HG02943 (cell line): ENCODE measurements at regions not wholly inside any gene's neighbourhood (a gene's known extent, or its start where the extent isn't known, plus 50 kb on each side); places are given as distances from the start of the nearest gene placed in this dataset.

Experiments used
- ATAC-seq: cut with Tn5 transposase; IDR thresholded peaks from one replicate; pipeline ENCODE4 v1.9.1; 2021; ENCODE audit warnings: mild to moderate bottlenecking, low read depth, moderate library complexity; ENCODE audit not compliant: unreplicated experiment

GRCh38 chr1:218573925-218574324, 228.8 kb downstream of the TGFB2 start:
- ATAC-seq, result no peak

GRCh38 chr1:218575079-218575478, 229.9 kb downstream of the TGFB2 start:
- ATAC-seq, result no peak

GRCh38 chr1:218575856-218576255, 230.7 kb downstream of the TGFB2 start:
- no peak for ATAC-seq

GRCh38 chr1:218582646-218583045, 237.5 kb downstream of the TGFB2 start:
- ATAC-seq, result no peak

- ATAC-seq, result no peak
Observed at GRCh38 chr1:218584418-218585155, 239.5 kb downstream of the TGFB2 start.

GRCh38 chr1:218585511-218586184, 240.5 kb downstream of the TGFB2 start:
- no peak for ATAC-seq

- ATAC-seq, result no peak
Observed at GRCh38 chr1:218587900-218588299, 242.8 kb downstream of the TGFB2 start.

- no peak for ATAC-seq
Observed at GRCh38 chr1:218588540-218589172, 243.5 kb downstream of the TGFB2 start.

- no peak for ATAC-seq
Observed at GRCh38 chr1:218589487-218589886, 244.4 kb downstream of the TGFB2 start.

GRCh38 chr1:218591966-218592365, 246.8 kb downstream of the TGFB2 start:
- no peak for ATAC-seq

GRCh38 chr1:218592688-218593087, 247.6 kb downstream of the TGFB2 start:
- ATAC-seq, result no peak

- ATAC-seq, result no peak
Observed at GRCh38 chr1:218600968-218601367, 255.8 kb downstream of the TGFB2 start.

- ATAC-seq, result no peak
Observed at GRCh38 chr1:218604217-218604616, 259.1 kb downstream of the TGFB2 start.

- ATAC-seq, result no peak
Observed at GRCh38 chr1:218611916-218612585, 266.9 kb downstream of the TGFB2 start.

GRCh38 chr1:218613105-218613504, 268.0 kb downstream of the TGFB2 start:
- no peak for ATAC-seq

- no peak for ATAC-seq
Observed at GRCh38 chr1:218614031-218614430, 268.9 kb downstream of the TGFB2 start.

- no peak for ATAC-seq
Observed at GRCh38 chr1:218616681-218617080, 271.5 kb downstream of the TGFB2 start.

- ATAC-seq, result no peak
Observed at GRCh38 chr1:218617986-218618385, 272.9 kb downstream of the TGFB2 start.

GRCh38 chr1:218620956-218621355, 275.8 kb downstream of the TGFB2 start:
- no peak for ATAC-seq

GRCh38 chr1:218624052-218624451, 278.9 kb downstream of the TGFB2 start:
- ATAC-seq, result no peak

GRCh38 chr1:218625393-218625792, 280.3 kb downstream of the TGFB2 start:
- no peak for ATAC-seq
